C1 segment of cervical spinal cord (tissue), 14 donors: ENCODE measurements at regions not wholly inside any gene's neighbourhood (a gene's known extent, or its start where the extent isn't known, plus 50 kb on each side); places are given as distances from the start of the nearest gene placed in this dataset.
A peak's percentile ranks its signal among the peaks of the same experiment; 100 is the strongest.
"Not testable (repeated sequence)": the region's sequence is repeated elsewhere in the genome, so short reads cannot be mapped to it uniquely, and the experiment has no call there.

Experiments used
- DNase-seq, 14 donors: peaks; one replicate each; lab custom pipeline; 2025; lab: John Stamatoyannopoulos, UW

DNA sequence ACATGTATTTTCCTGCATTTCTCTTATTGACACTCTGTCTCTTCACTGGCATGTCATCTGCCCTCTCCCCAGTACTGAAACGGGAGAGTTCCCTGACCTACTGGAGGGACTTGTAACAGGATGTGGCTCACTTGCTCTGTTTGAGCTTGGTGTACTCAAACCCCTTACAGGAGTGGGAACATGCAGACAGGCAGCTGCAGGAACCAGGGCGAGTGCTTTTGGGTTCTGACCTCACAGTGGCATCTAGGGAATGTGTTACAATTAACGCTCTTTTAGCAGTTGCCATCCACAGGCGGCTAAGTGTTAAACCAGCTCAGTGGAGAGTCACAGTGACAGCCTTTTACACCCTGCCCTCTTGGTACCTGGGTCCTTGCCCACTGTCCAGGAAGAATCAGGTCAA is 300.3 kb upstream of the GRAMD2B start:
- no peak for DNase-seq

DNA sequence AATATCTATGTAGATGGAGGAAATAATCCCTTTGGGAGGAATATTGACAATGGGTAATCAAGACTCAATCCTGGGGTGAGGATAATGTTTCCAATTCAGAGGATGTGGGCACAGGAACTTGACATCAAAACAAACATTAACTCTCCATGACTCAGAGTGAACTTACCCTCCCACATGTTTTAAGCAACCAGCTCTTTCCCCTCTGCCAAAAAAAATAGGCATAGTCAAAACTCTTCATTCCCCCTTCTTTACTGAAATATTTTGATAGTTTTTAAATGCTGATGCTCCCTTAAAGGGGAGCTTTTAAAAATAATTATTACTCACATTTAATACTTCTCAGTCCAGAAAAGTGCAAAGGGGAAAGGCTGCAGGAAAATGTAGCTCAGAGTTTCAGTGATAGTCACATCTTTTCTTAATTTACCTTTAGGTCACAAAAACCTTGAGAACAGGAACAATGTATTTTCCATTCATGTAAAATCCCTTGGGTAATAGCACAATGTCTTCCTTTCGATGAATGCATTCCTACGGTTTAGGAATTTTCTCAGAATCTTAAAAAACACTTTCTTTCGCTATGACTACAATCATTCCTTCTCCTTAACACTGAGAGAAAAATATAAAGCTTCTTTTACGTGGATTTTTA is 298.4 kb upstream of the GRAMD2B start:
- no peak for DNase-seq

- DNase-seq = no peak
Measured at GRCh38 chr5:126125407-126125806, 297.8 kb upstream of the GRAMD2B start.

DNA sequence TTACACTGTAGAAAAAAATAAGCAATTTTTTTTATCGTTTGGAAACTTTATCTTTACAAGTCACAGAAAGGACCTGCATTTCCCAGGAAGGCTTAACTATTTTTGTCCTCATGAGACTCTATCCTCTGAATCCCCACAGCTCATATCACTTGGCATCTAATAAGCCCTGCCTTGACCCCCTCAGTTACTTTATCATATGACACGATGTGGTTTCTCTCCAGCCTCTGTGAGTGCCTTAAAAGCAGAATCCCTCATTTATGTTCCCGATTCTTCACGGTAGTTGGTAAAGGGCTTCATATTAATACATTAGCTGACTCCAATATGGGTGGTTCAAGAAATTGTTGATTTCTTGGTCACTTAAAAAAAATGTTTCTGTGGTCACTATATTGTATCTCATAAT is 296.6 kb upstream of the GRAMD2B start:
- DNase-seq = no peak

DNA sequence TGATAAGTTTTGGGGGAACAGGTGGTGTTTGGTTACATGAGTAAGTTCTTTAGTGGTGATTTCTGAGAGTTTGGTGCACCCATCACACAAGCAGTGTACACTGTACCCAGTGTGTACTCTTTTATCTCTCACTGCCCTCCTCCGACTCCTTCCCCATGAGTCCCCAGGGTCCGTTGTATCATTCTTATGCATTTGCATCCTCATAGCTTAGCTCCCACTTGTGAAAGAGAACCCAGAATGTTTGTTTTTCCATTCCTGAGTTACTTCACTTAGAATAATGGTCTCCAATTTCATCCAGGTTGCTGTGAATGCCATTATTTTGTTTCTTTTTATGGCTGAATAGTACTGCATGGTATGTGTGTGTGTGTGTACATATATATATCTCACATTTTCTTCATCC is 295.8 kb upstream of the GRAMD2B start:
- DNase-seq = not testable (repeated sequence)

DNA sequence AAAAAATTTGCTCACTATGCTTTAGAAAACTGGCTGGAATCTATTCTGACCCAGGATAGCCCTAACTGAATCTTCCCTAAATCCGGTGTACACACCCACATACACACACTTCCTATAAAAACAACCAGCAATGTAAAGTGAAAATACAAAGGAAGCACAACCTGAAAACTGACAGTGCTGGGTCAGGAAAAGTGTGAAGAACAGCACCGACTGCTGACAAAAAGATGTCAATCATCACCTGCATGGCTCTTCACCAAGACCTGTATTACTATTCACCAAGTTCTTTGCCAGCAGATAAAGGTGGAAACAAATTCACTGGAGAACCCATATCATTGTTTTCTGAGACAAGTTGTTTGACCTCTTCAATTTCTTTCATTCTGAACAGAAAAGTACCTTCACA is 293.8 kb upstream of the GRAMD2B start:
- no peak for DNase-seq

DNA sequence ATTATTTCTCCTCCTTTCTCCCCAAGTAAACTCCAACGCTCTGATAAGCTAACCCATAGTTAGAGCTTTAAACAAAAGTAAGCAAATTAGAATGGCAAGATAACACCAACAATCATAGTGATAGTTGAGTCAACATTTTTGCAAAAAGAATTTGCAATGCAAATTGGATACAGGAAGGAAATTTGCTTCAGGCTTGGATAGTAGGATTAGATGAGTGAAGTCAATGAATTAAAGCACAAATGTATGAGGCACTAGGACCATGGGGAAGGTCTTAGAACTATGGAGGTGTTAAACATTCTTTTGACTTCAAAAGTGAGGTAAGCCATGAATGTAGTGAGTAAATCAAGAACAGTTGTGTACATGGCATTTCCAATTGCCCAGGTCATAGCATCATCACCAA is 289.8 kb upstream of the GRAMD2B start:
- DNase-seq = no peak

- DNase-seq = no peak
Measured at GRCh38 chr5:126137891-126138280, 285.3 kb upstream of the GRAMD2B start.

GRCh38 chr5:126138281-126138931 is 284.8 kb upstream of the GRAMD2B start:
- no peak for DNase-seq

DNA sequence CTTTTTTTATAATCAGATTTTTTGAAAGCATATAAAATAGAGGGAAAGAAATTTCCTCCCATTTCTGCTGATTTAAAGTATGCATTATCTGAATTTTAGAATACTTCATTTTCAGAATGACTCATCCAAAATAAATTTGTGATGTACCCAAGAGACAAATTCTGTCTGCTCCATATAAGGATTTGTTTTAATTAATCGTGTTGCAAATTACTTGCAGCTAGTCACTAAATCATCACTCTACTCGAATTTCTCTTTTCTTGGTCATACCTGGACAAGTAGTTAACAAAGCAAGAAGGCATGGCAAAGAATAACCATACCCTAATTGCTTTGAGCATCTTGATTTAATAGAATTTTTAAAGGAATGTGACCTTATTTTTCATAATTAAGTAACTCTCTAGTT is 284.1 kb upstream of the GRAMD2B start:
- DNase-seq = no peak

GRCh38 chr5:126139773-126140172 is 283.4 kb upstream of the GRAMD2B start:
- DNase-seq = peak in 1 of 14 donors; percentile 58

GRCh38 chr5:126143622-126144021 is 279.6 kb upstream of the GRAMD2B start:
- no peak for DNase-seq

DNA sequence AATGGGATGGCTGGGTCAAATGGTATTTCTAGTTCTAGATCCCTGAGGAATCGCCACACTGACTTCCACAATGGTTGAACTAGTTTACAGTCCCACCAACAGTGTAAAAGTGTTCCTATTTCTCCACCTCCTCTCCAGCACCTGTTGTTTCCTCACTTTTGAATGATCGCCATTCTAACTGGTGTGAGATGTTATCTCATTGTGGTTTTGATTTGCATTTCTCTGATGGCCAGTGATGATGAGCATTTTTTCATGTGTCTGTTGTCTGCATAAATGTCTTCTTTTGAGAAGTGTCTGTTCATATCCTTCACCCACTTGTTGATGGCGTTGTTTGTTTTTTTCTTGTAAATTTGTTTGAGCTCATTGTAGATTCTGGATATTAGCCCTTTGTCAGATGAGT is 272.9 kb upstream of the GRAMD2B start:
- DNase-seq = not testable (repeated sequence)

- DNase-seq = not testable (repeated sequence)
Measured at GRCh38 chr5:126155298-126155697, 267.9 kb upstream of the GRAMD2B start.

DNA sequence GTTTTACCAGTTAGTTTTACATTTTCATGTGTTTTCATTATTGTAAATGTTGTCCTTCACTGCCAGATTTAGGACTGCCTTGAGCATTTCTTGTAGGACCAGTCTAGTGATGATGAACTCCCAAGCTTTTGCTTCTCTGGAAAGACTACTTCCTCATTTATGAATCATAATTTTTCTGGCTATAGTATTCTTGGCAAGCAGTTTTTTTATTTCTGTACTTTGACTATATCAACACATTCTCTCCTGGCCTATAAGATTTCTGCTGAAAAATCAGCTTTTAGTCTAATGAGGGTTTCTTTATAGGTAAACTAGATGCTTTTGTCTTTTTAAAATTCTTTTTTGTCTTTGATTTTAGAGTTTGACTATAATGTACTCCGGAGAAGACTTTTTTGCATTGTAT is 256.8 kb upstream of the GRAMD2B start:
- DNase-seq = no peak

GRCh38 chr5:126168785-126169184 is 254.4 kb upstream of the GRAMD2B start:
- no peak for DNase-seq

- DNase-seq = no peak
Measured at GRCh38 chr5:126171916-126172315, 251.3 kb upstream of the GRAMD2B start.

GRCh38 chr5:126172812-126173211 is 250.4 kb upstream of the GRAMD2B start:
- DNase-seq = no peak

DNA sequence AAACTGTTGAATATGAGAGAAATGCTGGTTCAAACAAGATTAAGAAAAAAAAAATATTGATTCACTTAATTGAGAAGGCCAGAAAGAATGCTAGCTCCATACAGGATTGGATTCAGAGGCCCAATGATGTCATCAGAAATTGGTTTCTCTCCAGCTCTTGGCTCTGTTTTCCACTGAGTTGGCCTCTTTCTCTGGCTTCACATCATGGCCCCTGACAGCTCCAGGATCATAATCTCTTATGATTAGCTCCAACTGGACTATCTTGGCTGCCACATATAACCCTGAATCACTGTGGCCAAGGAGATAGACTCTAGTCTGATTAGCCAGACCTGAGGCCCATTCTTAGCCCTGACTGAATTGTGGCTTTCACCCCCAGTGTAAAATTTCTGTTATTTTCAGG is 244.7 kb upstream of the GRAMD2B start:
- DNase-seq = peak in 2 of 14 donors; percentile 6 to 97

GRCh38 chr5:126182971-126183695 is 240.1 kb upstream of the GRAMD2B start:
- DNase-seq = peak in 10 of 14 donors; percentile 0 to 55 (median 28)

DNA sequence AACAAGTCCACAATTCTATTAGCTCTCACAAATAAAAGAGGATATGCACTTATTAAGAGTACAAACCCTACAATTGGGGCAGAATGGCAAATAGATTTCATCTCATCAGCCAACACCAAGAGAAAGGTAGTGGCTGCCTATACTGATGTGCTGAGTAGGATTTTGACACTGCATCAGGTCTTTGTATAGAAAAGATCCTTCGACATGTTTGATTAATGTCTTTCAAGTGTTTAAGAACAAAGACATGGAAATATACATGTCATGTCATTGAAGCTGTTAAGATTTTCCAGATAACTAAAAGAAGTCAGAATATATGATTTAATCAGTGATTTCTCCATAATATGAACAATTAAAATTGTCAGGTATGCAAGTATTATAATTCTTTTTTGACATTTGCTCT is 238.7 kb upstream of the GRAMD2B start:
- DNase-seq = no peak

- DNase-seq = no peak
Measured at GRCh38 chr5:126186210-126186609, 237.0 kb upstream of the GRAMD2B start.

GRCh38 chr5:126188804-126189203 is 234.4 kb upstream of the GRAMD2B start:
- no peak for DNase-seq
